Fibroblast of pulmonary artery (primary cell): ENCODE measurements at regions not wholly inside any gene's neighbourhood (a gene's known extent, or its start where the extent isn't known, plus 50 kb on each side); places are given as distances from the start of the nearest gene placed in this dataset.

Source experiments
- DNase-seq: peaks from one replicate; pipeline ENCODE4 v3.0.0-alpha.2; 2010; ENCODE audit warnings: low read depth
- H3K4me3 ChIP-seq: replicated peaks from 2 replicates; pipeline ENCODE4 v1.5.1; 2011; ENCODE audit warnings: low read depth, mild to moderate bottlenecking, control low read depth, low read length, moderate library complexity
- CTCF ChIP-seq: IDR thresholded peaks from 2 replicates; pipeline ENCODE4 v1.5.1; 2011; ENCODE audit warnings: mild to moderate bottlenecking, control low read depth, low read length, inconsistent platforms; ENCODE audit errors: missing control alignments

- no peak overlapping the region for H3K4me3 ChIP-seq
These were observed 275.2 kb downstream of the MSX2 start for GRCh38 chr5:174999581-174999980.

GRCh38 chr5:174998131-174998730 lies 273.8 kb downstream of the MSX2 start:
- TF ChIP-seq CTCF, result no peak
- DNase-seq, result no peak
- no peak overlapping the region for H3K4me3 ChIP-seq

More at GRCh38 chr5:174999581-174999980, 275.2 kb downstream of the MSX2 start:
- no peak for TF ChIP-seq CTCF
- no peak for DNase-seq

GRCh38 chr5:174997688-174998087 lies 273.3 kb downstream of the MSX2 start:
- DNase-seq, result no peak
- TF ChIP-seq CTCF, result no peak
- no peak overlapping the region for H3K4me3 ChIP-seq

- DNase-seq, result no peak
- TF ChIP-seq CTCF, result no peak
- H3K4me3 ChIP-seq, result no peak overlapping the region
These were observed 272.6 kb downstream of the MSX2 start for GRCh38 chr5:174996941-174997340.

GRCh38 chr5:174995827-174996226 lies 271.4 kb downstream of the MSX2 start:
- TF ChIP-seq CTCF, result no peak
- H3K4me3 ChIP-seq, result no peak overlapping the region
- no peak for DNase-seq

GRCh38 chr5:174991847-174992246 lies 267.5 kb downstream of the MSX2 start:
- no peak overlapping the region for H3K4me3 ChIP-seq
- no peak for TF ChIP-seq CTCF
- no peak for DNase-seq

- DNase-seq, result no peak
- TF ChIP-seq CTCF, result no peak
- H3K4me3 ChIP-seq, result no peak overlapping the region
These were observed 266.5 kb downstream of the MSX2 start for GRCh38 chr5:174990909-174991308.
